Endothelial cell of umbilical vein (primary cell): ENCODE measurements at regions not wholly inside any gene's neighbourhood (a gene's known extent, or its start where the extent isn't known, plus 50 kb on each side); places are given as distances from the start of the nearest gene placed in this dataset.

Experiments
- BruUV-seq: library from RNA; stranded (reverse); fragments of 400-500 nt; replicated peaks from 2 replicates; lab custom pipeline; 2021; lab: Mats Ljungman, UMichigan
- CTCF ChIA-PET: fragments of 300-600, 350-600 bp; sonication (Branson Sonifier 250); formaldehyde crosslinking; loops from one replicate; lab custom pipeline; 2021; ENCODE audit warnings: antibody characterized with exemption, inconsistent platforms; lab: Charles Lee
- POLR2A ChIA-PET: fragments of 300-600, 350-600 bp; sonication (Branson Sonifier 250); formaldehyde crosslinking; loops from one replicate; lab custom pipeline; 2021; ENCODE audit warnings: antibody characterized with exemption, inconsistent platforms; lab: Charles Lee
- DNase-seq: peaks from one replicate; pipeline ENCODE4 v3.0.0-alpha.2; 2011; ENCODE audit warnings: low read depth, low spot score
- FAIRE-seq: peaks from 2 replicates; lab custom pipeline; 2011; peaks lifted over from hg19 to GRCh38; lab: Jason Lieb, UNC
- H2AFZ ChIP-seq: 2 replicates; pipeline ENCODE4 v1.6.0; 2012; ENCODE audit warnings: low read depth, low read length, control low read depth, inconsistent platforms
- H3K27ac ChIP-seq: 2 replicates; pipeline ENCODE4 v1.5.1; 2011; ENCODE audit warnings: low read depth, mild to moderate bottlenecking, control low read depth, low read length, moderate library complexity; ENCODE audit not compliant: insufficient read depth
- H3K27me3 ChIP-seq, 2 experiments: 2 replicates each; pipeline versions ENCODE4 v1.6.0 to v1.6.1; 2011; ENCODE audit warnings: low read length in 2 of 2, mixed read lengths in 1 of 2; ENCODE audit not compliant: control insufficient read depth in 2 of 2, insufficient read depth in 2 of 2
- H3K36me3 ChIP-seq, 2 experiments: 2 replicates in 1 of 2; 3 replicates in 1 of 2; pipeline ENCODE4 v1.5.1; 2011; ENCODE audit warnings: low read length in 2 of 2, mild to moderate bottlenecking in 1 of 2, moderate library complexity in 1 of 2; ENCODE audit not compliant: control insufficient read depth in 2 of 2, insufficient read depth in 2 of 2; ENCODE audit errors: extremely low read depth in 1 of 2
- H3K4me1 ChIP-seq: 3 replicates; pipeline ENCODE4 v1.5.1; 2011; ENCODE audit warnings: mild to moderate bottlenecking, low read length; ENCODE audit not compliant: control insufficient read depth, insufficient read depth; ENCODE audit errors: extremely low read depth
- H3K4me2 ChIP-seq: 2 replicates; pipeline ENCODE4 v1.6.1; 2011; ENCODE audit warnings: low read length, control low read depth, mixed read lengths; ENCODE audit not compliant: insufficient read depth
- H3K4me3 ChIP-seq, 3 experiments: fragments of 200-600 bp in 1 of 3; sonication (generic), shearing (Covaris generic) in 1 of 3; replicated peaks in 1 of 3; 2 replicates each; pipeline ENCODE4 v1.5.1; 2011 to 2016; ENCODE audit warnings: control low read depth in 3 of 3, low read length in 3 of 3, mild to moderate bottlenecking in 2 of 3, inconsistent platforms in 1 of 3, low read depth in 1 of 3, moderate library complexity in 1 of 3; ENCODE audit not compliant: insufficient read depth in 1 of 3
- H3K79me2 ChIP-seq: 2 replicates; pipeline ENCODE4 v1.6.0; 2012; ENCODE audit warnings: low read length, inconsistent platforms; ENCODE audit not compliant: control insufficient read depth, insufficient read depth
- H3K9ac ChIP-seq: replicated peaks from 2 replicates; pipeline ENCODE3; 2011; ENCODE audit warnings: low read length, control low read depth; ENCODE audit not compliant: insufficient read depth; ENCODE audit errors: extremely low read depth
- H3K9me1 ChIP-seq: replicated peaks from 3 replicates; pipeline ENCODE4 v1.6.0; 2011; ENCODE audit warnings: mild to moderate bottlenecking, low read length; ENCODE audit not compliant: control insufficient read depth, insufficient read depth; ENCODE audit errors: extremely low read depth
- H3K9me3 ChIP-seq: replicated peaks from 2 replicates; pipeline ENCODE4 v1.5.1; 2012; ENCODE audit warnings: low read length, inconsistent platforms; ENCODE audit not compliant: control insufficient read depth, insufficient read depth
- H4K20me1 ChIP-seq: replicated peaks from 2 replicates; pipeline ENCODE3; 2011; ENCODE audit warnings: mild to moderate bottlenecking, low read length; ENCODE audit not compliant: control insufficient read depth, insufficient read depth; ENCODE audit errors: extremely low read depth
- CTCF ChIP-seq, 2 donors: IDR thresholded peaks; 1 replicate in 1 of 2; 2 replicates in 1 of 2; pipeline ENCODE4 v1.5.1; 2011; ENCODE audit warnings: low read length in 2 of 2, mild to moderate bottlenecking in 2 of 2, moderate library complexity in 2 of 2, control low read depth in 1 of 2, inconsistent platforms in 1 of 2, low read depth in 1 of 2; ENCODE audit not compliant: insufficient read depth in 1 of 2; ENCODE audit errors: extremely low read depth in 1 of 2
- EZH2 ChIP-seq: IDR thresholded peaks from 2 replicates; pipeline ENCODE4 v1.6.1; 2012; ENCODE audit warnings: borderline replicate concordance, low read depth, mild to moderate bottlenecking, moderate library complexity, low read length, inconsistent platforms; ENCODE audit not compliant: severe bottlenecking
- FOS ChIP-seq: IDR thresholded peaks from 2 replicates; pipeline ENCODE4 v1.6.1; 2011; ENCODE audit warnings: mild to moderate bottlenecking, low read length, moderate library complexity, borderline replicate concordance; ENCODE audit not compliant: insufficient read depth
- GATA2 ChIP-seq: IDR thresholded peaks from 2 replicates; pipeline ENCODE4 v1.7.0; 2011; ENCODE audit warnings: low read depth, mild to moderate bottlenecking, moderate library complexity, mixed read lengths, low read length; ENCODE audit not compliant: insufficient read length, insufficient read depth
- JUN ChIP-seq: IDR thresholded peaks from 2 replicates; pipeline ENCODE4 v1.6.1; 2011; ENCODE audit warnings: borderline replicate concordance, low read depth; ENCODE audit not compliant: insufficient read length, insufficient read depth
- MAX ChIP-seq: IDR thresholded peaks from 2 replicates; pipeline ENCODE4 v1.6.1; 2011; ENCODE audit not compliant: insufficient read depth, insufficient read length
- MYC ChIP-seq: IDR thresholded peaks from one replicate; pipeline ENCODE4 v1.6.1; 2011; ENCODE audit warnings: mild to moderate bottlenecking, low read depth, low read length
- POLR2A ChIP-seq: IDR thresholded peaks from 2 replicates; pipeline ENCODE4 v1.6.1; 2012; ENCODE audit warnings: low read depth, mild to moderate bottlenecking, control low read depth, low read length
- POLR2AphosphoS5 ChIP-seq: IDR thresholded peaks from 2 replicates; pipeline ENCODE4 v1.6.1; 2012; ENCODE audit warnings: low read depth, mild to moderate bottlenecking, control low read depth, low read length, moderate library complexity; ENCODE audit not compliant: insufficient read depth
- dilution Hi-C: fragments of 300-500 bp; cut with MboI; formaldehyde crosslinking; loops from one replicate; pipeline ENCODE4 v1.15.0; 2019; ENCODE audit warnings: low sequenced_read_pairs; ENCODE audit not compliant: extremely low pct_ligation_motif_present
- intact Hi-C: fragments of 100-400 bp; cut with micrococcal nuclease; formaldehyde crosslinking; loops from one replicate; pipeline ENCODE4 v1.10.0; 2022

GRCh38 chr6:1043458-1043836 lies 268.5 kb upstream of the FOXQ1 start:
- Histone ChIP-seq H3K9ac (no peak overlapping the region), H3K4me1 (no peaks in the 10 kb centered on the region), H3K4me2 (no peak overlapping the region), H3K9me1 (no peaks in the 10 kb centered on the region), H3K4me3 (no peak overlapping the region), H4K20me1 (no peaks in the 10 kb centered on the region), H3K79me2 (no peaks in the 10 kb centered on the region), H3K27ac (no peak overlapping the region), H3K9me3 (peaks cover 5% of the 10 kb centered on the region), H3K27me3 (no peaks in the 10 kb centered on the region), H2AFZ (no peak overlapping the region), H3K36me3 (no peaks in the 10 kb centered on the region)
- BruUV-seq = no TSS peak
- dilution Hi-C loops = no loop called here
- DNase-seq (no peak), FAIRE-seq (no peak)
- TF ChIP-seq GATA2 (no peak), MYC (no peak), EZH2 (no peak), POLR2A (no peak), CTCF (IDR thresholded peaks at IDR 0.05; ENCODE audit: extremely low read depth in 1 of 2, insufficient read depth in 1 of 2, low read depth in 1 of 2, low read length in 2 of 2) (no peak), FOS (no peak), MAX (no peak), JUN (no peak), POLR2AphosphoS5 (no peak)
- intact Hi-C loops = no loop called here
- CTCF ChIA-PET = no interaction called here
- POLR2A ChIA-PET = no interaction called here
